Cardiac muscle cell (in vitro differentiated cells and primary cell): ENCODE measurements at regions not wholly inside any gene's neighbourhood (a gene's known extent, or its start where the extent isn't known, plus 50 kb on each side); places are given as distances from the start of the nearest gene placed in this dataset.

Source experiments
- DNase-seq, 2 donors: peaks; one replicate each; pipeline versions ENCODE4 v3.0.0 to v3.0.0-alpha.2; 2010 to 2017; ENCODE audit warnings: low read depth in 1 of 2, low spot score in 1 of 2
- H3K27ac ChIP-seq: fragments of 200-600 bp; sonication (generic); 2 replicates; pipeline ENCODE4 v1.5.1; 2016
- H3K27me3 ChIP-seq: fragments of 200-600 bp; sonication (generic); 2 replicates; pipeline ENCODE4 v1.6.0; 2016; ENCODE audit warnings: control low read depth
- H3K36me3 ChIP-seq: fragments of 200-600 bp; sonication (generic); 2 replicates; pipeline ENCODE4 v1.5.1; 2016; ENCODE audit warnings: control low read depth
- H3K4me1 ChIP-seq: fragments of 200-600 bp; sonication (generic); 2 replicates; pipeline ENCODE4 v1.8.1; 2017; ENCODE audit warnings: low read depth, mild to moderate bottlenecking, mixed run types
- H3K4me3 ChIP-seq: fragments of 200-600 bp; sonication (generic); 2 replicates; pipeline ENCODE4 v1.5.1; 2016; ENCODE audit warnings: mild to moderate bottlenecking
- H3K9me3 ChIP-seq: fragments of 200-600 bp; sonication (generic); 2 replicates; pipeline ENCODE4 v1.5.1; 2017; ENCODE audit warnings: low read depth, mild to moderate bottlenecking, control low read depth
- CTCF ChIP-seq: IDR thresholded peaks from 2 replicates; pipeline ENCODE4 v1.5.1; 2012; ENCODE audit warnings: low read depth, mild to moderate bottlenecking, low read length

GRCh38 chr5:152456815-152457443 lies 51.9 kb upstream of the NMUR2 start:
- no peaks in the 10 kb centered on the region for H3K27me3 ChIP-seq
- no peaks in the 10 kb centered on the region for H3K9me3 ChIP-seq
- H3K4me3 ChIP-seq: no peak overlapping the region
- DNase-seq: no peak
- no peak overlapping the region for H3K27ac ChIP-seq
- TF ChIP-seq CTCF: no peak
- no peaks in the 10 kb centered on the region for H3K4me1 ChIP-seq
- no peaks in the 10 kb centered on the region for H3K36me3 ChIP-seq

GRCh38 chr5:152462021-152462721 lies 57.1 kb upstream of the NMUR2 start:
- peak in 1 of 2 donors; percentile 25 for DNase-seq
- Histone ChIP-seq H3K4me1 (peaks cover 8% of the 10 kb centered on the region), H3K27ac (no peak overlapping the region), H3K9me3 (no peaks in the 10 kb centered on the region), H3K36me3 (no peaks in the 10 kb centered on the region), H3K4me3 (no peak overlapping the region), H3K27me3 (no peaks in the 10 kb centered on the region)
- TF ChIP-seq CTCF: peak; percentile 48

- no peak for DNase-seq
- Histone ChIP-seq H3K4me1 (peaks cover 8% of the 10 kb centered on the region), H3K27me3 (no peaks in the 10 kb centered on the region), H3K27ac (no peak overlapping the region), H3K9me3 (no peaks in the 10 kb centered on the region), H3K36me3 (no peaks in the 10 kb centered on the region), H3K4me3 (no peak overlapping the region)
- no peak for TF ChIP-seq CTCF
These were observed 59.0 kb upstream of the NMUR2 start for GRCh38 chr5:152464048-152464447.

DNA sequence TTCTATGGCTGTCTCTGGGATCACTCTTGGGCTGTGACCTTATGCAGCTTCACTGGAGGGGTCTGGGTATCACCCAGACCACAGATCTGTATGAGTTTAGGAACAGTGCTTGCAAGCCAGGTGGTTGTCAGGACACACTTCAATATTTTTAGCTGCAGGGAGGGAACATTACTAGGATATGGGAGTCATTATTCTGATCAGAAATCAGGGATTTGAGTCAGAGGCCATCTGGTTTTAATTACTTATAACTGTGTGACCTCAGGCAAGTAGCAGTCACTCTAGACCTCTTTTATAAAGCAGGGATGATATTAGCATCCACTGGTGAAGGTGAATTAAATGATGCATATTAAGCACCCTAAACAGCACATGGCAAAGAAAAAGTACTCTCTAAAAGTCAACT lies 60.1 kb upstream of the NMUR2 start:
- Histone ChIP-seq H3K4me3 (no peak overlapping the region), H3K27ac (no peak overlapping the region), H3K9me3 (no peaks in the 10 kb centered on the region), H3K36me3 (no peaks in the 10 kb centered on the region), H3K27me3 (no peaks in the 10 kb centered on the region), H3K4me1 (peaks cover 8% of the 10 kb centered on the region)
- DNase-seq: no peak
- TF ChIP-seq CTCF: no peak

DNA sequence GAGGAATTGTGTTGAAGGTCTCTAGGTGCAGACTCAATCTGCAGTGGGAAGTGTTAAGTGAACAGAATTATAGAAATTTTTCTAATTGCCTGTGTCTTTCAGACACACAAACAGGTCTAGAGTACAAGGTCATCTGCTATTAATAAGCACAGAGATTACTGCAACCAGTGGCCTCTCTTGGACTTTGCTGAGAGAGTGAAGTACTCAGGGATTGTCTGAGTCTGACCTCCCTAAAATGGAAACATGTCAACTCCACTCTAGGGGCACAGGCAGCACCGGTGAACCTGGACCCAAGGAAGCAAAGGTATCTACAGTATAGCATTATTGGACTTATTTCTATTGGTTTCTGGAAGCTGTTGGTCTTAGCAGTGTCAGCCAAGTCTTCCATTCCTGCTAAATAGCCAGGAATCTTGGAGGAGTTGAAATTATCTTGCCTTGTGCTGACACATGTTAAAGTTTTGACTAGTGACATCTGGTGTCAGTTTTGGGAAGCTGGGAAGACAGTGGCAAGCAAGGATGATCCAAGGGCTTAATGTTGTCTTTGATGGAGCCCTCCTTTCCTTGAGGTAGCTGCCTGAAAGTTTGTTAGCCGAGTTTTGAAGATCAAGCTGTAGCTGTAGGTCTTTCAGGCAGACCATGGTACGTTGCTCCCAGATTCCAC lies 61.1 kb upstream of the NMUR2 start:
- TF ChIP-seq CTCF: no peak
- peak in 1 of 2 donors; percentile 43 for DNase-seq
- H3K36me3 ChIP-seq: no peaks in the 10 kb centered on the region
- H3K27ac ChIP-seq: peak overlapping the region; percentile 53
- no peak overlapping the region for H3K4me3 ChIP-seq
- no peaks in the 10 kb centered on the region for H3K9me3 ChIP-seq
- no peaks in the 10 kb centered on the region for H3K27me3 ChIP-seq
- peaks cover 8% of the 10 kb centered on the region for H3K4me1 ChIP-seq
